OCI-LY1 (cell line): ENCODE measurements at regions not wholly inside any gene's neighbourhood (a gene's known extent, or its start where the extent isn't known, plus 50 kb on each side); places are given as distances from the start of the nearest gene placed in this dataset.

Experiments used
- H2AFZ ChIP-seq: fragments of 200-600 bp; sonication (generic), shearing (Covaris generic); 2 replicates; pipeline ENCODE4 v1.6.0; 2014; ENCODE audit warnings: antibody characterized with exemption, mild to moderate bottlenecking, low read length
- H3F3A ChIP-seq: fragments of 200-600 bp; sonication (generic), shearing (Covaris generic); 2 replicates; pipeline ENCODE4 v1.6.0; 2014; ENCODE audit warnings: mild to moderate bottlenecking, antibody characterized with exemption, low read length, moderate library complexity; ENCODE audit not compliant: insufficient read depth
- H3K27ac ChIP-seq: fragments of 200-600 bp; sonication (generic); 2 replicates; pipeline ENCODE4 v1.5.1; 2014; ENCODE audit warnings: low read length, mixed run types, mild to moderate bottlenecking, low read depth; ENCODE audit not compliant: poor library complexity, severe bottlenecking
- H3K27me3 ChIP-seq: fragments of 200-600 bp; sonication (generic); 2 replicates; pipeline ENCODE4 v1.6.0; 2014; ENCODE audit warnings: antibody characterized with exemption, mild to moderate bottlenecking, low read length, moderate library complexity; ENCODE audit not compliant: insufficient read depth
- H3K36me3 ChIP-seq: fragments of 200-600 bp; sonication (generic); 2 replicates; pipeline ENCODE4 v1.6.1; 2014; ENCODE audit warnings: mild to moderate bottlenecking, antibody characterized with exemption, low read length, moderate library complexity, mixed read lengths; ENCODE audit not compliant: insufficient read depth
- H3K4me1 ChIP-seq: fragments of 200-600 bp; sonication (generic); 2 replicates; pipeline ENCODE4 v1.5.1; 2014; ENCODE audit warnings: mild to moderate bottlenecking, low read length, moderate library complexity; ENCODE audit not compliant: insufficient read depth, severe bottlenecking
- H3K4me2 ChIP-seq: fragments of 200-600 bp; sonication (generic), shearing (Covaris generic); 2 replicates; pipeline ENCODE4 v1.6.1; 2014; ENCODE audit warnings: low read length
- H3K4me3 ChIP-seq: fragments of 200-600 bp; sonication (generic); 2 replicates; pipeline ENCODE4 v1.5.1; 2014; ENCODE audit warnings: low read length, low read depth, mild to moderate bottlenecking, mixed read lengths; ENCODE audit not compliant: poor library complexity, severe bottlenecking
- H3K79me2 ChIP-seq: fragments of 200-600 bp; shearing (Covaris generic); 2 replicates; pipeline ENCODE4 v1.6.1; 2016; ENCODE audit warnings: mixed run types, low read length, mixed read lengths; ENCODE audit not compliant: insufficient read depth
- H3K9ac ChIP-seq: fragments of 200-600 bp; sonication (generic), shearing (Covaris generic); 2 replicates; pipeline ENCODE4 v1.6.1; 2014; ENCODE audit warnings: mild to moderate bottlenecking, low read length, mixed read lengths
- H3K9me2 ChIP-seq: fragments of 200-600 bp; sonication (generic), shearing (Covaris generic); 2 replicates; pipeline ENCODE4 v1.6.1; 2014; ENCODE audit warnings: low read depth, mild to moderate bottlenecking, low read length, mixed read lengths
- H3K9me3 ChIP-seq: fragments of 200-600 bp; shearing (Covaris generic); 2 replicates; pipeline ENCODE4 v1.6.1; 2014; ENCODE audit warnings: low read length, mixed read lengths
- H4K20me1 ChIP-seq: fragments of 200-600 bp; sonication (generic), shearing (Covaris generic); 2 replicates; pipeline ENCODE4 v1.6.0; 2016; ENCODE audit warnings: mild to moderate bottlenecking, low read length; ENCODE audit not compliant: insufficient read depth
- EZH2 ChIP-seq: fragments of 200-600 bp; sonication (generic), shearing (Covaris generic); IDR thresholded peaks from 2 replicates; pipeline ENCODE4 v1.8.0; 2017; ENCODE audit warnings: borderline replicate concordance, mixed run types, mild to moderate bottlenecking, antibody characterized with exemption, low read length, moderate library complexity, mixed read lengths
- TF ChIP-seq, protein P1 (sequence below): fragments of 200-600 bp; sonication (generic), shearing (Covaris generic); IDR thresholded peaks from 2 replicates; pipeline ENCODE4 v1.5.1; 2017; ENCODE audit warnings: mild to moderate bottlenecking, antibody characterized with exemption, low read length, moderate library complexity, mixed read lengths

DNA sequence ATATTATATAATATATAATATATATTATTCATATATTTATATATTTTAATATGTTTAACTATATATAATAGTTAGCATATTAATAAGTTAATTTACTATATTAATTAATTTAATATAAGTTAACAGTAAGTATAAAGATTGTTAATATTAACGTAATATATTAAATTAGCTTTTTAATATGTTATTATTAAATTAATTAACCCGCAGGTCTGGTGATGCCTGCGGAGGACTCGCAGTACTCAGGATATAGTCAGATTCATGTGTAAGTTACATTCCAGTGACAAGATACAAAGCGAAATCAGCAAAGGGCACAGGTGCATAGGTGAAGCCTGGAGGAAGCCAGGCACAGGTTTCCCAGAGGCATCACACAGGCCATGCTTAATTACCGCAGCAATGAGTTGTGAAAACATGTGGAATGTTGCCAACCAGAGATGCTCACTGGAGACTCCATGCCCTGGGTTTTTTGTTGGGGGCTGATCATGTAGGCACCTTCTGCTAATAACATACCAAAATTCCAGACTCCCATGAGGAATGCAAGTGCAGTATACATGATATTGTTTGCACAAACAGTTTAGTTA is 130.4 kb upstream of the MPHOSPH6 start:
- no peaks in the 10 kb centered on the region for H3K4me1 ChIP-seq
- no peak for TF ChIP-seq EZH2
- TF ChIP-seq, protein P1, sequence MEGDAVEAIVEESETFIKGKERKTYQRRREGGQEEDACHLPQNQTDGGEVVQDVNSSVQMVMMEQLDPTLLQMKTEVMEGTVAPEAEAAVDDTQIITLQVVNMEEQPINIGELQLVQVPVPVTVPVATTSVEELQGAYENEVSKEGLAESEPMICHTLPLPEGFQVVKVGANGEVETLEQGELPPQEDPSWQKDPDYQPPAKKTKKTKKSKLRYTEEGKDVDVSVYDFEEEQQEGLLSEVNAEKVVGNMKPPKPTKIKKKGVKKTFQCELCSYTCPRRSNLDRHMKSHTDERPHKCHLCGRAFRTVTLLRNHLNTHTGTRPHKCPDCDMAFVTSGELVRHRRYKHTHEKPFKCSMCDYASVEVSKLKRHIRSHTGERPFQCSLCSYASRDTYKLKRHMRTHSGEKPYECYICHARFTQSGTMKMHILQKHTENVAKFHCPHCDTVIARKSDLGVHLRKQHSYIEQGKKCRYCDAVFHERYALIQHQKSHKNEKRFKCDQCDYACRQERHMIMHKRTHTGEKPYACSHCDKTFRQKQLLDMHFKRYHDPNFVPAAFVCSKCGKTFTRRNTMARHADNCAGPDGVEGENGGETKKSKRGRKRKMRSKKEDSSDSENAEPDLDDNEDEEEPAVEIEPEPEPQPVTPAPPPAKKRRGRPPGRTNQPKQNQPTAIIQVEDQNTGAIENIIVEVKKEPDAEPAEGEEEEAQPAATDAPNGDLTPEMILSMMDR = no peak
- H3K9me2 ChIP-seq = no peaks in the 10 kb centered on the region
- H3K4me2 ChIP-seq = no peak overlapping the region
- H3K4me3 ChIP-seq = no peak overlapping the region
- no peaks in the 10 kb centered on the region for H3K79me2 ChIP-seq
- H3K9me3 ChIP-seq = no peaks in the 10 kb centered on the region
- no peaks in the 10 kb centered on the region for H3K36me3 ChIP-seq
- H3K27me3 ChIP-seq = no peaks in the 10 kb centered on the region
- no peak overlapping the region for H2AFZ ChIP-seq
- H4K20me1 ChIP-seq = no peaks in the 10 kb centered on the region
- no peak overlapping the region for H3K27ac ChIP-seq
- no peaks in the 10 kb centered on the region for H3F3A ChIP-seq
- H3K9ac ChIP-seq = no peak overlapping the region

- no peak overlapping the region for H2AFZ ChIP-seq
- H3K27ac ChIP-seq = no peak overlapping the region
- no peak overlapping the region for H3K9ac ChIP-seq
- H4K20me1 ChIP-seq = no peaks in the 10 kb centered on the region
- H3K4me3 ChIP-seq = no peak overlapping the region
- H3F3A ChIP-seq = no peaks in the 10 kb centered on the region
- TF ChIP-seq EZH2 = no peak
- TF ChIP-seq, protein P1 = no peak
- H3K27me3 ChIP-seq = no peaks in the 10 kb centered on the region
- no peaks in the 10 kb centered on the region for H3K9me2 ChIP-seq
- H3K36me3 ChIP-seq = no peaks in the 10 kb centered on the region
- no peaks in the 10 kb centered on the region for H3K4me1 ChIP-seq
- H3K4me2 ChIP-seq = no peak overlapping the region
- no peaks in the 10 kb centered on the region for H3K9me3 ChIP-seq
- H3K79me2 ChIP-seq = no peaks in the 10 kb centered on the region
These were observed 128.4 kb upstream of the MPHOSPH6 start for GRCh38 chr16:82298472-82298871.

DNA sequence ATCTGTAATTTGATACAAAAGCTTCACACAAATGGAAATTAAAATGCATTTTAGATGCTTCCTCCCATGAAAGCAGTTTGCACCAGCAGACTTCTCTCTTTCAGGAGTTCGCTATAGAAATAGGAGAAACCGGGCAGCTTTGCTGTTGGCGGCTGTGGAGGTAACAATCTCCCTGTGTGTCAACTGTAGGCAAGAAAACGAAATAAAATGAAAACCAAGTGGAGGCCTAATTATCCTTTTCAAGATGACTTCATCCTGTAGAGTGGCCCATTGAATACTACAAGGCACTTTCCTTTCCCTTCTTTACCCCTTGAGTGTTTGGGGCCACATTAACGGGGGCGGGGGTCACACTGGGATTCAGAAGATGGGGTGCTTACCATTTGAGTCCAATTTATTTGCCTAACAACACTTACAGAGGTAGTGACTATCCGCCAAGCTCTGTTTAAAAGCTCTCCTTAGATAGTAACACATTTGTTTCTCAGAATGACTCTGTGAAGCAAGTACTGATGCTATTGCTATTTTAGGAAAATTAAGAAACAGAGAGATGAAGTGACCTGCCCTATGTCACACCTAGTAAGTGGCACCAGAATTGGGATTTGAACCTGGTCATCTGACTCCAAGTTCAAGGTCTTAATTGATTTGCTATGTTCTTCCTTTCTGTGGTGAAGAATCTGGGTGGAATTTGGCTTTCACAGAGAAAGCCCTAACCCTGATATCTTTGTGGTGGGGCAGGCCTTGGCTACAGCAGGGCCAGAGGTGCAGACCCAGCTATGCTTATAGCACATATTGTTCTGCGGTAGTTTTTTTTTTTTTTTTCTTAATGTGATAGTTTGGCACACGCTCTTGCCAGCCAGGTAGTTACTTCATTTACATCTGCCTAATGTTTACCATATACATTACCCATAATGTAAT is 125.5 kb upstream of the MPHOSPH6 start:
- Histone ChIP-seq H3F3A (no peaks in the 10 kb centered on the region), H2AFZ (no peak overlapping the region), H3K4me2 (no peak overlapping the region), H3K9me3 (no peaks in the 10 kb centered on the region), H3K79me2 (no peaks in the 10 kb centered on the region), H3K4me1 (no peaks in the 10 kb centered on the region), H3K36me3 (no peaks in the 10 kb centered on the region), H3K4me3 (no peak overlapping the region), H3K9me2 (no peaks in the 10 kb centered on the region), H3K9ac (no peak overlapping the region), H3K27ac (no peak overlapping the region), H3K27me3 (0 out of 2 replicates have a peak, but pooled peaks cover 3% of the 10 kb centered on the region), H4K20me1 (no peaks in the 10 kb centered on the region)
- no peak for TF ChIP-seq EZH2
- TF ChIP-seq, protein P1 = no peak
